ENCODE measurements at regions not wholly inside any gene's neighbourhood (a gene's known extent, or its start where the extent isn't known, plus 50 kb on each side); places are given as distances from the start of the nearest gene placed in this dataset.

DNA sequence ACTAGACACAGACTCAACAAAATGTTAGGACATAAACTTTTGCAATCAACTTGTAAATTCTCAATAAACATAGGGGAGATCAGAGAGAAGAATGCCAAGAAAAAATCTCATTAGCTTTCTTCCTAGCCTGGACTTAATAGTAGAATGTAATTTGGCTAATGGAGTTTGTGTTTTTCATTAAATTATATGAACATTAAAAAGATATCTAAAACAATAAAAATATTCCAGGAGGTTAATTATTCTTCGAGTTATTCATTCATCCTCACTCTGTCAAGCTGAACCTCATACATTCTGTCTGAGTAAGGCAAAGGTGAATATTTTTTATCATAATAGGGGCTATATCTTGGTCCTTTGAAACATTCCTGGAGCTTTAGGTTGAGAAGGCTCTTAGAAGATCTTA, 551.9 kb upstream of the TBX3 start:
- no peaks in the 10 kb centered on the region for H3K9me3 Mint-ChIP-seq
- H3K4me1 Mint-ChIP-seq: peaks cover 11% of the 10 kb centered on the region
- H3K27me3 Mint-ChIP-seq (ENCODE audit: low read depth): peaks cover 3% of the 10 kb centered on the region
- no peak overlapping the region for H3K27ac Mint-ChIP-seq
- no peaks in the 10 kb centered on the region for H3K36me3 Mint-ChIP-seq (ENCODE audit: low read depth)
- TF ChIP-seq, protein P1, sequence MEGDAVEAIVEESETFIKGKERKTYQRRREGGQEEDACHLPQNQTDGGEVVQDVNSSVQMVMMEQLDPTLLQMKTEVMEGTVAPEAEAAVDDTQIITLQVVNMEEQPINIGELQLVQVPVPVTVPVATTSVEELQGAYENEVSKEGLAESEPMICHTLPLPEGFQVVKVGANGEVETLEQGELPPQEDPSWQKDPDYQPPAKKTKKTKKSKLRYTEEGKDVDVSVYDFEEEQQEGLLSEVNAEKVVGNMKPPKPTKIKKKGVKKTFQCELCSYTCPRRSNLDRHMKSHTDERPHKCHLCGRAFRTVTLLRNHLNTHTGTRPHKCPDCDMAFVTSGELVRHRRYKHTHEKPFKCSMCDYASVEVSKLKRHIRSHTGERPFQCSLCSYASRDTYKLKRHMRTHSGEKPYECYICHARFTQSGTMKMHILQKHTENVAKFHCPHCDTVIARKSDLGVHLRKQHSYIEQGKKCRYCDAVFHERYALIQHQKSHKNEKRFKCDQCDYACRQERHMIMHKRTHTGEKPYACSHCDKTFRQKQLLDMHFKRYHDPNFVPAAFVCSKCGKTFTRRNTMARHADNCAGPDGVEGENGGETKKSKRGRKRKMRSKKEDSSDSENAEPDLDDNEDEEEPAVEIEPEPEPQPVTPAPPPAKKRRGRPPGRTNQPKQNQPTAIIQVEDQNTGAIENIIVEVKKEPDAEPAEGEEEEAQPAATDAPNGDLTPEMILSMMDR (IDR thresholded peaks at IDR 0.05; ENCODE audit: unreplicated experiment in 3 of 3): no peak
- H3K4me3 Mint-ChIP-seq: no peak overlapping the region

- Mint-ChIP-seq H3K9me3 (no peaks in the 10 kb centered on the region), H3K36me3 (ENCODE audit: low read depth) (no peaks in the 10 kb centered on the region), H3K27ac (peak overlapping the region in 1 of 3 experiments; percentile 3), H3K27me3 (ENCODE audit: low read depth) (peaks cover 3% of the 10 kb centered on the region), H3K4me3 (no peak overlapping the region), H3K4me1 (peaks cover 11% of the 10 kb centered on the region)
- TF ChIP-seq, protein P1 (IDR thresholded peaks at IDR 0.05; ENCODE audit: unreplicated experiment in 3 of 3): no peak
These were observed 550.0 kb upstream of the TBX3 start for GRCh38 chr12:115233891-115234543.

- H3K27ac Mint-ChIP-seq: no peak overlapping the region
- peaks cover 12% of the 10 kb centered on the region for H3K4me1 Mint-ChIP-seq
- H3K9me3 Mint-ChIP-seq: no peaks in the 10 kb centered on the region
- no peaks in the 10 kb centered on the region for H3K36me3 Mint-ChIP-seq (ENCODE audit: low read depth)
- H3K4me3 Mint-ChIP-seq: no peak overlapping the region
- TF ChIP-seq, protein P1 (IDR thresholded peaks at IDR 0.05; ENCODE audit: unreplicated experiment in 3 of 3): no peak
- no peaks in the 10 kb centered on the region for H3K27me3 Mint-ChIP-seq (ENCODE audit: low read depth)
These were observed 548.6 kb upstream of the TBX3 start for GRCh38 chr12:115232455-115233156.

DNA sequence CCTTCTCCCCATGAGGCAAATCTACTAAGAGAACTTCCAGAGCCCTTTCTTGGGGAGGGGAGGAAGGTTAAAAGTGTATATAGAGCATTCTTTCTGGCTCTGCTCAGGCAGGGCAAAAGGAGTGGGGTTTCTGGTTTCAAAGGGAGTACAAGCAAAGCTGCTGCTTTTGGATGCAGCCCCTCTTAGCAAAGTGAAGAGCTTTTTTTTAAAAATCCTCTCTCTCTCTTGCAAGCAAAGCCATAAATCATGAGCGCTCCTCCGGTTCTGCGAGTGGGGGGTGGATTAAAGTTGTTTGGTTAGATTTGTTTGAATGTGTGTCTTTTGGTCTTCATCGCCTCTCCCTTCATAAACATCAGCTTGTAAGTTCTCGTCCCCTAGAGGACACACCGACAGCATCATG, 546.6 kb upstream of the TBX3 start:
- no peaks in the 10 kb centered on the region for H3K27me3 Mint-ChIP-seq (ENCODE audit: low read depth)
- no peaks in the 10 kb centered on the region for H3K36me3 Mint-ChIP-seq (ENCODE audit: low read depth)
- H3K4me3 Mint-ChIP-seq: no peak overlapping the region
- no peaks in the 10 kb centered on the region for H3K9me3 Mint-ChIP-seq
- peaks cover 32% of the 10 kb centered on the region for H3K4me1 Mint-ChIP-seq
- H3K27ac Mint-ChIP-seq: no peak overlapping the region
- TF ChIP-seq, protein P1 (IDR thresholded peaks at IDR 0.05; ENCODE audit: unreplicated experiment in 3 of 3): peak in 1 of 3 experiments; percentile 14

- Mint-ChIP-seq H3K4me3 (no peak overlapping the region), H3K27ac (peak overlapping the region in 1 of 3 experiments; percentile 35)
These were observed 545.5 kb upstream of the TBX3 start for GRCh38 chr12:115229517-115229916.

More at GRCh38 chr12:115229517-115229916, 545.5 kb upstream of the TBX3 start:
- Mint-ChIP-seq H3K36me3 (ENCODE audit: low read depth) (no peaks in the 10 kb centered on the region), H3K4me1 (peaks cover 32% of the 10 kb centered on the region), H3K9me3 (no peaks in the 10 kb centered on the region), H3K27me3 (ENCODE audit: low read depth) (no peaks in the 10 kb centered on the region)
- TF ChIP-seq, protein P1 (IDR thresholded peaks at IDR 0.05; ENCODE audit: unreplicated experiment in 3 of 3): no peak
